GM23338 (cell line): ENCODE measurements at regions not wholly inside any gene's neighbourhood (a gene's known extent, or its start where the extent isn't known, plus 50 kb on each side); places are given as distances from the start of the nearest gene placed in this dataset.

ENCODE experiments used
- ATAC-seq: fragments of 200-7000 bp; cut with Tn5 transposase; 3 replicates; pipeline ENCODE4 v1.9.1; 2020
- DNase-seq: peaks from one replicate; pipeline ENCODE4 v3.0.0-alpha.2; 2015; ENCODE audit warnings: low spot score
- H2AFZ ChIP-seq: fragments of 200-600 bp; sonication (generic); 2 replicates; pipeline ENCODE4 v1.8.0; 2016; ENCODE audit warnings: antibody characterized with exemption, mild to moderate bottlenecking, moderate library complexity
- H3F3A ChIP-seq: fragments of 200-600 bp; sonication (generic); replicated peaks from 2 replicates; pipeline ENCODE4 v1.8.0; 2017; ENCODE audit warnings: antibody characterized with exemption, mixed run types, low read depth
- H3K27ac ChIP-seq: fragments of 200-600 bp; sonication (generic); 2 replicates; pipeline ENCODE4 v1.6.1; 2016; ENCODE audit warnings: low read depth
- H3K27me3 ChIP-seq: fragments of 200-600 bp; sonication (generic); 2 replicates; pipeline ENCODE4 v1.8.0; 2016; ENCODE audit warnings: mild to moderate bottlenecking, mixed run types, moderate library complexity; ENCODE audit not compliant: insufficient read depth
- H3K36me3 ChIP-seq: fragments of 200-600 bp; sonication (generic); 2 replicates; pipeline ENCODE4 v1.8.0; 2016; ENCODE audit warnings: mild to moderate bottlenecking; ENCODE audit not compliant: insufficient read depth
- H3K4me1 ChIP-seq: fragments of 200-600 bp; sonication (generic); 2 replicates; pipeline ENCODE4 v1.8.0; 2016; ENCODE audit warnings: mild to moderate bottlenecking, moderate library complexity; ENCODE audit not compliant: insufficient read depth
- H3K4me2 ChIP-seq: fragments of 200-600 bp; sonication (generic); 2 replicates; pipeline ENCODE4 v1.7.1; 2017; ENCODE audit warnings: mixed run types
- H3K4me3 ChIP-seq: fragments of 200-600 bp; sonication (generic); 2 replicates; pipeline ENCODE4 v1.6.1; 2016; ENCODE audit warnings: mixed run types
- H3K79me2 ChIP-seq: fragments of 200-600 bp; sonication (generic); replicated peaks from 2 replicates; pipeline ENCODE4 v1.8.0; 2017; ENCODE audit warnings: mild to moderate bottlenecking; ENCODE audit not compliant: insufficient read depth
- H3K9me2 ChIP-seq: fragments of 200-600 bp; sonication (generic); 2 replicates; pipeline ENCODE4 v1.8.0; 2017; ENCODE audit not compliant: insufficient read depth
- H4K20me1 ChIP-seq: fragments of 200-600 bp; sonication (generic); replicated peaks from 2 replicates; pipeline ENCODE4 v1.8.0; 2017; ENCODE audit warnings: mild to moderate bottlenecking; ENCODE audit not compliant: insufficient read depth
- H3K27ac Mint-ChIP-seq: 2 replicates; pipeline ENCODE4 v1.8.0; 2020; ENCODE audit warnings: inconsistent platforms, mild to moderate bottlenecking, moderate library complexity, mixed read lengths
- H3K27me3 Mint-ChIP-seq: 3 replicates; pipeline ENCODE4 v1.8.0; 2022; ENCODE audit warnings: low read depth, mild to moderate bottlenecking, moderate library complexity, mixed read lengths, inconsistent platforms; ENCODE audit not compliant: insufficient read depth, poor library complexity
- H3K36me3 Mint-ChIP-seq: 3 replicates; pipeline ENCODE4 v1.8.0; 2021; ENCODE audit warnings: low read depth, mild to moderate bottlenecking, inconsistent platforms, moderate library complexity, mixed read lengths
- H3K4me1 Mint-ChIP-seq: 3 replicates; pipeline ENCODE4 v1.8.0; 2020; ENCODE audit warnings: mild to moderate bottlenecking, inconsistent platforms, mixed read lengths
- H3K4me3 Mint-ChIP-seq: 3 replicates; pipeline ENCODE4 v1.8.0; 2021; ENCODE audit warnings: moderate library complexity, mild to moderate bottlenecking, inconsistent platforms, mixed read lengths
- H3K9me3 Mint-ChIP-seq: 3 replicates; pipeline ENCODE4 v1.8.0; 2020; ENCODE audit warnings: moderate library complexity, mild to moderate bottlenecking, inconsistent platforms, mixed read lengths
- CREB1 ChIP-seq: fragments of 250-450 bp; sonication (Bioruptor Pico); IDR thresholded peaks from 2 replicates; pipeline ENCODE4 v1.5.0; 2020; ENCODE audit warnings: low read depth, mild to moderate bottlenecking, moderate library complexity
- CTCF ChIP-seq, 2 experiments: fragments of 200-600 bp in 1 of 2; sonication (generic) in 1 of 2; conservative IDR thresholded peaks; 2 replicates each; pipeline versions ENCODE4 v1.5.1 to v1.6.1; 2016 to 2017; ENCODE audit warnings: antibody characterized with exemption in 2 of 2, low read depth in 2 of 2, mild to moderate bottlenecking in 2 of 2, moderate library complexity in 1 of 2
- ETS1 ChIP-seq: IDR thresholded peaks from 2 replicates; pipeline ENCODE4 v1.6.1; 2016; ENCODE audit warnings: antibody characterized with exemption
- EZH2 ChIP-seq: fragments of 200-600 bp; sonication (generic); IDR thresholded peaks from one replicate; pipeline ENCODE4 v1.8.0; 2017; ENCODE audit warnings: antibody characterized with exemption, mild to moderate bottlenecking, low read depth; ENCODE audit not compliant: unreplicated experiment
- EZH2phosphoT487 ChIP-seq: fragments of 200-600 bp; sonication (generic); IDR thresholded peaks from one replicate; pipeline ENCODE4 v1.8.1; 2018; ENCODE audit warnings: antibody characterized with exemption; ENCODE audit not compliant: unreplicated experiment
- JUNB ChIP-seq: IDR thresholded peaks from one replicate; pipeline ENCODE4 v1.6.1; 2016; ENCODE audit warnings: antibody characterized with exemption; ENCODE audit not compliant: unreplicated experiment
- NANOG ChIP-seq: IDR thresholded peaks from 2 replicates; pipeline ENCODE4 v1.6.1; 2016; ENCODE audit warnings: antibody characterized with exemption, borderline replicate concordance
- POLR2AphosphoS5 ChIP-seq: IDR thresholded peaks from 2 replicates; pipeline ENCODE4 v1.6.1; 2016; ENCODE audit warnings: antibody characterized with exemption, low read depth
- REST ChIP-seq: IDR thresholded peaks from one replicate; pipeline ENCODE4 v1.6.1; 2018; ENCODE audit warnings: antibody characterized with exemption; ENCODE audit not compliant: unreplicated experiment
- STAT1 ChIP-seq: IDR thresholded peaks from one replicate; pipeline ENCODE4 v1.6.1; 2016; ENCODE audit warnings: antibody characterized with exemption; ENCODE audit not compliant: unreplicated experiment
- ZNF114 ChIP-seq: fragments of 250-450 bp; sonication (Bioruptor Pico); IDR thresholded peaks from 2 replicates; pipeline ENCODE4 v1.5.0; 2020; ENCODE audit warnings: mild to moderate bottlenecking, moderate library complexity
- ZNF331 ChIP-seq: fragments of 250-450 bp; sonication (Bioruptor Pico); IDR thresholded peaks from 2 replicates; pipeline ENCODE4 v1.5.0; 2020; ENCODE audit warnings: low read depth, mild to moderate bottlenecking, moderate library complexity
- ZNF462 ChIP-seq: fragments of 250-450 bp; sonication (Bioruptor Pico); IDR thresholded peaks from 2 replicates; pipeline ENCODE4 v1.5.0; 2020; ENCODE audit warnings: mild to moderate bottlenecking, moderate library complexity

- H3K4me1 ChIP-seq: peaks cover 8% of the 10 kb centered on the region; the same call in 1 of the 2 replicates
- H3K4me2 ChIP-seq: no peak overlapping the region
- 0 out of 2 replicates have a peak, but pooled peaks cover 3% of the 10 kb centered on the region for H3K9me2 ChIP-seq
- Mint-ChIP-seq H3K4me1 (no peaks in the 10 kb centered on the region; the same call in 2 of the 3 replicates), H3K27me3 (no peaks in the 10 kb centered on the region), H3K27ac (no peak overlapping the region), H3K36me3 (peaks cover 2% of the 10 kb centered on the region; the same call in 1 of the 3 replicates), H3K9me3 (peaks cover 56% of the 10 kb centered on the region), H3K4me3 (no peak overlapping the region)
- DNase-seq (peak; percentile 31), ATAC-seq (no peak)
- H3K4me3 ChIP-seq: no peak overlapping the region
- H3K27me3 ChIP-seq: no peaks in the 10 kb centered on the region
- H3F3A ChIP-seq: no peaks in the 10 kb centered on the region
- H3K27ac ChIP-seq: no peak overlapping the region
- no peaks in the 10 kb centered on the region for H4K20me1 ChIP-seq
- TF ChIP-seq ZNF462 (CRISPR knock-in tag) (no peak), NANOG (no peak), STAT1 (no peak), CREB1 (CRISPR knock-in tag) (no peak), EZH2 (no peak), ZNF114 (CRISPR knock-in tag) (no peak), CTCF (conservative IDR thresholded peaks at IDR 0.05; ENCODE audit: low read depth in 2 of 2) (no peak), ETS1 (no peak), ZNF331 (CRISPR knock-in tag) (no peak), REST (no peak), EZH2phosphoT487 (no peak), POLR2AphosphoS5 (no peak), JUNB (no peak)
- peak overlapping the region; percentile 21; the same call in 1 of the 2 replicates for H2AFZ ChIP-seq
- no peaks in the 10 kb centered on the region for H3K36me3 ChIP-seq
- no peaks in the 10 kb centered on the region for H3K79me2 ChIP-seq
Measured at GRCh38 chr4:45350438-45350837, 624.1 kb upstream of the GNPDA2 start.
